GM10266 (cell line): ENCODE measurements at regions not wholly inside any gene's neighbourhood (a gene's known extent, or its start where the extent isn't known, plus 50 kb on each side); places are given as distances from the start of the nearest gene placed in this dataset.
"Not testable (repeated sequence)": the region's sequence is repeated elsewhere in the genome, so short reads cannot be mapped to it uniquely, and the experiment has no call there.

Source experiments
- DNase-seq: peaks from one replicate; pipeline ENCODE4 v3.0.0; 2012; ENCODE audit errors: extremely low spot score
- TF ChIP-seq, protein P1 (sequence below): IDR thresholded peaks from 2 replicates; pipeline ENCODE4 v1.5.1; 2012; ENCODE audit warnings: mild to moderate bottlenecking, low read depth; ENCODE audit not compliant: control insufficient read depth, insufficient read depth; ENCODE audit errors: missing control alignments

DNA sequence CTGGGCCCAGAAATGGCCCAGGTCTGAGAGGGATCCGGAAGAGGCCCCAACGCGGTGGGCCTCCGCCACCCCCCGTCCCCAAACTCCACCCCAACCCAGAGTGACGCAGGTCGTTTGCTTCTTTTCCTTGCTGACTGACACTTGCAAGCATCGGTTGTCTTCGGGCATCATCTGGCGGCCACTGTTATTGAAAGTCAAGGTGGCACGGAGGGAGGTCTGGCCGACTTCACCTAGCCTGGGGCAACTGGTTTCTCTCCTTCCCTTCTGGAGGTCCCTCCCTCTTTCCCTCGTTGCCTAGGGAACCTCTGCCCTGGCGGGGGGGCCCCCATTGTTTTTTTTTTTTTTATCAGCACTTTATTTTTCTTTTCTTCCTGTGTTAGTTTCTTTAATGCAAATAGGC is 241.8 kb downstream of the ALG10 start:
- TF ChIP-seq, protein P1, sequence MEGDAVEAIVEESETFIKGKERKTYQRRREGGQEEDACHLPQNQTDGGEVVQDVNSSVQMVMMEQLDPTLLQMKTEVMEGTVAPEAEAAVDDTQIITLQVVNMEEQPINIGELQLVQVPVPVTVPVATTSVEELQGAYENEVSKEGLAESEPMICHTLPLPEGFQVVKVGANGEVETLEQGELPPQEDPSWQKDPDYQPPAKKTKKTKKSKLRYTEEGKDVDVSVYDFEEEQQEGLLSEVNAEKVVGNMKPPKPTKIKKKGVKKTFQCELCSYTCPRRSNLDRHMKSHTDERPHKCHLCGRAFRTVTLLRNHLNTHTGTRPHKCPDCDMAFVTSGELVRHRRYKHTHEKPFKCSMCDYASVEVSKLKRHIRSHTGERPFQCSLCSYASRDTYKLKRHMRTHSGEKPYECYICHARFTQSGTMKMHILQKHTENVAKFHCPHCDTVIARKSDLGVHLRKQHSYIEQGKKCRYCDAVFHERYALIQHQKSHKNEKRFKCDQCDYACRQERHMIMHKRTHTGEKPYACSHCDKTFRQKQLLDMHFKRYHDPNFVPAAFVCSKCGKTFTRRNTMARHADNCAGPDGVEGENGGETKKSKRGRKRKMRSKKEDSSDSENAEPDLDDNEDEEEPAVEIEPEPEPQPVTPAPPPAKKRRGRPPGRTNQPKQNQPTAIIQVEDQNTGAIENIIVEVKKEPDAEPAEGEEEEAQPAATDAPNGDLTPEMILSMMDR: no peak
- no peak for DNase-seq

DNA sequence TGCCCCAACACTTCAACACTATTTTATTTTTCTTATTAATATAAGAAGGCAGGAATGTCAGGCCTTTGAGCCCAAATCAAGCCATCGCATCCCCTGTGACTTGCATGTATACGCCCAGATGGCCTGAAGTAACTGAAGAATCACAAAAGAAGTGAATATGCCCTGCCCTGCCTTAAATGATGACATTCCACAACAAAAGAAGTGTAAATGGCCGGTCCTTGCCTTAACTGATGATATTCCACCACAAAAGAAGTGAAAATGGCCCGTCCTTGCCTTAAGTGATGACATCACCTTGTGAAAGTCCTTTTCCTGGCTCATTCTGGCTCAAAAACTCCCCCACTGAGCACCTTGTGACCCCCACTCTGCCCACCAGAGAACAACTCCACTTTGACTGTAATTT is 251.4 kb downstream of the ALG10 start:
- DNase-seq: not testable (repeated sequence)

DNA sequence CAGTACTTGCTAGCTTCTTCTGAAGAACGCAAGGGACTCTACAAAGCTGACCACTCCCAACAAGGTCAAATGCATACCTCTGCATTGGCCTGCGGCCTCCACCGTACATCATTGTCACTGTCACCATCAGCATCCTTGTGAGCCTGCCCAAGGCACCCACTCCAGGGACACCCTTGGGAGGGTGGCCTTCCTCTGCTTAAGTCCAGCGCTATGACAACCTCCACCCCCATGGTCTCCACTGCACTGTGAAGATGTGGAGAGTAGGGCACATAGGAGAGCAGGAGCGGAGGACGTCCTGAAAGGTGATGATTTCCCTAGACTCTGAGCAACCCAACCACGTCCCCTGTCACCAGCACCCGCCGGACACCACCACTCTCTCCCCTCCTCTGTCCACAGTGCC is 252.8 kb downstream of the ALG10 start:
- TF ChIP-seq, protein P1: no peak
- no peak for DNase-seq

- no peak for DNase-seq
- TF ChIP-seq, protein P1: no peak
Measured at GRCh38 chr12:34286483-34286882, 264.2 kb downstream of the ALG10 start.

GRCh38 chr12:34286934-34287333 is 264.6 kb downstream of the ALG10 start:
- TF ChIP-seq, protein P1: no peak
- no peak for DNase-seq

DNA sequence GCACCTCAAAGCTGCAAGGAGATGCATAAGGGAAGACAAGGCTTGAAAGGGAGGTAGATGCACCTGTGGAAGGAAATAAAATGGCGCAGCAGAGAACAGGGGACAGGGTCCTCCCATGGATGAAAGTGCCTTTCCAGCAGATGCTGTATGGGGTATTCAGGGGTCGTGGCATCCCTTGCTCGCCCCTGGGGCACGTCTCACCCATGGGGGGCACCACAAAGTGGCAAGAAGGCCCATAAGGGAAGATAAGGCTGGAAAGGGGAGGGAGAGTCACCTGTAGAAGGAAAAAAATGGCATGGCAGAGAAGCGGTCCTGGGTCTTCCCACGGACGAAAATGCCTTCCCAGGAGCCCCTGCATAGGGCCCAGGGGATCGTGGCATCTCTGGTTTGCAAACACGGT is 265.1 kb downstream of the ALG10 start:
- no peak for DNase-seq
- TF ChIP-seq, protein P1: no peak

DNA sequence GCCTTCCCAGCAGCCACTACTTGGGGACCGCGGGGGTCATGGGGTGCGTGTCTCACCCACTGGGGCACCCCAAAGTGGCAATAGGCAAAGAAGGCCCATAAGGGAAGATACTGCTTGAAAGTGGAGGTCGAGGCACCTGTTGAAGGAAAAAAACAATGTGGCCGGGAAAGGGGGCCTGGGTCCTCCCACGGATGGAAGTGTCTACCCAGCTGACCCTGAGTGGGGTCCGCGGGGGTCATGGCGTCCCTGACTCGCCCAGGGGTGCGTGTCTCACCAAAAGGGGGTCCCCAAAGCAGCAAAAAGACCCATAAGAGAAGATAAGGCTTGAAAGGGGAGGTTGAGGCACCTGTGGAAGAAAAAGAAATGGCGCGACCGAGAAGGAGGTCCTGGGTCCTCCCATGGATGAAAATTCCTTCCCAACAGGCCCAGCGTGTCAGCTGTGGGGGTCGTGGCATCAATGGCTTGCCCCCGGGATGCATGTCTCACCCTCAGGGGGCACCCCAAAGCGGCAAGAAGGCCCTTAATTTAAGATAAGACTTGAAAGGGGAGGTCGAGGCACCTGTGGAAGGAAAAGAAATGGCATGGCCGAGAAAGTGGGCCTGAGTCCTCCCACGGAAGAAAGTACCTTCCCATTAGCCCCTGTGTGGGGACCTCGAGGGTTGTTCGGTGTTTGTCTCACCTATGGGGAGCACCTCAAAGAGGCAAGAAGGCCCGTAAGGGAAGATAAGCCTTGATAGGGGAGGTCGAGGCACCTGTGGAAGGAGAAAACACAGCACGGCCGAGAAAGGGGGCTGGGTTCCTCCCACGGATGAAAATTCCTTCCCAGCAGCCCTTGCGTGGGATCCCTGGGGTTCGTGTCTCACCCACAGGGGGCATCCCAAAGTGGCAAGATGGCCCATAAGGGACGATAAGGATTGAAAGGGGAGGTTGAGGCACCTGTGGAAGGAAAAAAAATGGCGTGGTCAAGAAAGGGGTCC is 266.0 kb downstream of the ALG10 start:
- TF ChIP-seq, protein P1: no peak

DNA sequence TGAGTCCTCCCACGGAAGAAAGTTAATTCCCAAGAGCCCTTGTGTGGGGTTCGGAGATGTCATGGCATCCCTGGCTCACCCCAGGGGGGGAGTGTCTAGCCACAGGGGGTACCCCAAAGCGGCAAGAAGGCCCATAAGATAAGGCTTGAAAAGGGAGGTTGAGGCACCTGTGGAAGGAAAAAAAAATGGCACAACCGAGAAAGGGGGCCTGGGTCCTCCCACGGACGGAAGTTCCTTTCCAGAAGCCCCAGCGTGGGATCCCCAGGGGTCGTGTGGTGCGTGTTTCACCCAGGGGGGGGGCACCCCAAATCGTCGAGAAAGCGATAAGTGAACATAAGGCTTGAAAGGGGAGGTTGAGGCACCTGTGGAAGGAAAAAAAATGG is 266.7 kb downstream of the ALG10 start:
- TF ChIP-seq, protein P1: no peak
- no peak for DNase-seq

More for the DNA sequence above, 266.0 kb downstream of the ALG10 start:
- no peak for DNase-seq
